Ishikawa (cell line): ENCODE measurements at regions not wholly inside any gene's neighbourhood (a gene's known extent, or its start where the extent isn't known, plus 50 kb on each side); places are given as distances from the start of the nearest gene placed in this dataset.

Experiments used
- RAD21 ChIP-seq: IDR thresholded peaks from 2 replicates; pipeline ENCODE4 v1.6.1; 2012; ENCODE audit warnings: low read depth
- TF ChIP-seq, protein P1 (sequence below): IDR thresholded peaks from 2 replicates; pipeline ENCODE4 v1.6.1; 2012; ENCODE audit warnings: low read depth, mild to moderate bottlenecking
- TF ChIP-seq, protein P2 (sequence below): IDR thresholded peaks from 2 replicates; pipeline ENCODE4 v1.6.1; 2012

DNA sequence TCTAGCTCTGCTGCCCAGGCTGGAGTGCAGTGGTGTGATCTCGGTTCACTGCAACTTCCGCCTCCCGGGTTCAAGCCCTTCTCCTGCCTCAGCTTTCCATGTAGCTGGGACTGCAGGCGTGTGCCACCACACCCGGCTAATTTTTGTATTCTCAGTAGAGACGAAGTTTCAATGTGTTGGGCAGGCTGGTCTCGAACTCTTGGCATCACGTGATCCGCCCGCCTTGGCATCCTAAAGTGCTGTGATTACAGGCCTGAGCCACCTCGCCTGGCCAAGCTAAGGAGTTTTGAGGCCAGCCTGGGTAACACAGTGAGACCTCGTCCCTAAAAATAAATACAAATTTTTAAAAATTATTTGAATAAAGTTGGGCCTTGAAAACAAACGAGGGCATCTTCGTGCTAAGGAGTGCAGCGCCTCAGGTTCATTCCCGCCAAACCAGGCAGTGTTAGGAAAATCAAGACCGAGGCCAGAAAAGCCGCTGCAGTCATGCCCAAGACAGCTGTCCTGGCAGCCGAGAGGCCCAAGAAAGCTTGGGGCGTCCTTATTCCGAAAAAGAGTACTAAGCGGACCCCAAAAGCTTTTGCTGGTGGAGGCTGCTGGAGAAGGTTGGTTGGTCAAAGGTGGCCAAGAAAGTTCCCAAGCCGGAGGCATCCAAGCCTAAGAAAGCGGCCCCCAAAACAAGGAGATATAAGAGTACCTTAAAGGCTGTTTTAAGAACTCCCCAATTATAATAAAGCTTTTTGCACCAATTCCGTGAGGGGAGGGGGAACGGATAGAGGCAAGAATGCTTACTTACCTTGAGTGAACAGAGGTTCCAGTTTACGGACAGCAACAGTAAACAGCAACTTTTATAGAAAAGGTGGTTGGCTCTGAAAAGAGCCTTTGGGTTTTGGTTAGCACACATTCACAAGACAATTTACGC lies 109.0 kb downstream of the HFE start:
- TF ChIP-seq, protein P1, sequence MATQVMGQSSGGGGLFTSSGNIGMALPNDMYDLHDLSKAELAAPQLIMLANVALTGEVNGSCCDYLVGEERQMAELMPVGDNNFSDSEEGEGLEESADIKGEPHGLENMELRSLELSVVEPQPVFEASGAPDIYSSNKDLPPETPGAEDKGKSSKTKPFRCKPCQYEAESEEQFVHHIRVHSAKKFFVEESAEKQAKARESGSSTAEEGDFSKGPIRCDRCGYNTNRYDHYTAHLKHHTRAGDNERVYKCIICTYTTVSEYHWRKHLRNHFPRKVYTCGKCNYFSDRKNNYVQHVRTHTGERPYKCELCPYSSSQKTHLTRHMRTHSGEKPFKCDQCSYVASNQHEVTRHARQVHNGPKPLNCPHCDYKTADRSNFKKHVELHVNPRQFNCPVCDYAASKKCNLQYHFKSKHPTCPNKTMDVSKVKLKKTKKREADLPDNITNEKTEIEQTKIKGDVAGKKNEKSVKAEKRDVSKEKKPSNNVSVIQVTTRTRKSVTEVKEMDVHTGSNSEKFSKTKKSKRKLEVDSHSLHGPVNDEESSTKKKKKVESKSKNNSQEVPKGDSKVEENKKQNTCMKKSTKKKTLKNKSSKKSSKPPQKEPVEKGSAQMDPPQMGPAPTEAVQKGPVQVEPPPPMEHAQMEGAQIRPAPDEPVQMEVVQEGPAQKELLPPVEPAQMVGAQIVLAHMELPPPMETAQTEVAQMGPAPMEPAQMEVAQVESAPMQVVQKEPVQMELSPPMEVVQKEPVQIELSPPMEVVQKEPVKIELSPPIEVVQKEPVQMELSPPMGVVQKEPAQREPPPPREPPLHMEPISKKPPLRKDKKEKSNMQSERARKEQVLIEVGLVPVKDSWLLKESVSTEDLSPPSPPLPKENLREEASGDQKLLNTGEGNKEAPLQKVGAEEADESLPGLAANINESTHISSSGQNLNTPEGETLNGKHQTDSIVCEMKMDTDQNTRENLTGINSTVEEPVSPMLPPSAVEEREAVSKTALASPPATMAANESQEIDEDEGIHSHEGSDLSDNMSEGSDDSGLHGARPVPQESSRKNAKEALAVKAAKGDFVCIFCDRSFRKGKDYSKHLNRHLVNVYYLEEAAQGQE: no peak
- TF ChIP-seq RAD21: no peak
- TF ChIP-seq, protein P2, sequence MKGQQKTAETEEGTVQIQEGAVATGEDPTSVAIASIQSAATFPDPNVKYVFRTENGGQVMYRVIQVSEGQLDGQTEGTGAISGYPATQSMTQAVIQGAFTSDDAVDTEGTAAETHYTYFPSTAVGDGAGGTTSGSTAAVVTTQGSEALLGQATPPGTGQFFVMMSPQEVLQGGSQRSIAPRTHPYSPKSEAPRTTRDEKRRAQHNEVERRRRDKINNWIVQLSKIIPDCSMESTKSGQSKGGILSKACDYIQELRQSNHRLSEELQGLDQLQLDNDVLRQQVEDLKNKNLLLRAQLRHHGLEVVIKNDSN: peak; percentile 41
